ENCODE measurements at regions not wholly inside any gene's neighbourhood (a gene's known extent, or its start where the extent isn't known, plus 50 kb on each side); places are given as distances from the start of the nearest gene placed in this dataset.

DNA sequence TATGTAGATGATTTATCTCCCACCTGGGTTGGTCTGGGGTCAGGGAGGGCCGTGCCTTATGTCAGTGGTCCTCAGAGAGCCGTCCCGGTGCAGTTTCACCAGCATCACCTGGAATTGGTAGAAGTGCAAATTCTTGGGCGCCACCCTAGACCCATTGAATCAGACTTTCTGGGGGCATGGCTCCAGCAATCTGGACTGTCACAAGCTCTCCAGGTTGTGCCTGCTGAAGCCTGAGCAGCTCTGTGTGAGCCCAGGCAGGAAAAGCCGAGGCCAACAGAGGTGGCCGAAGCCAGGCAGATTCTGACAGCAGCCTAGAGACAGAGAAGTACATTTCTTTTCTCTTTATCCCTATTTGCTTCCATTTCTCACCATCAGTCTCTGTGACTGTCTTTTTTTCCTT, 98.4 kb upstream of the SEC11C start:
- Histone ChIP-seq H3K27ac (ENCODE audit: low read depth, low read length) (no peak overlapping the region), H3K9ac (ENCODE audit: low read length) (no peak overlapping the region), H3K4me1 (ENCODE audit: control insufficient read depth in 1 of 2, insufficient read depth in 2 of 2, low read length in 2 of 2) (no peaks in the 10 kb centered on the region), H3K79me1 (ENCODE audit: low read length) (no peaks in the 10 kb centered on the region), H2BK12ac (ENCODE audit: low read length) (no peak overlapping the region), H2AK5ac (ENCODE audit: low read length) (no peak overlapping the region), H3K4me2 (ENCODE audit: low read length) (no peak overlapping the region), H3K36me3 (ENCODE audit: control insufficient read depth in 1 of 2, insufficient read depth in 2 of 2, low read length in 2 of 2) (no peaks in the 10 kb centered on the region), H4K8ac (ENCODE audit: low read depth, low read length) (no peak overlapping the region), H3K4ac (ENCODE audit: low read depth, low read length) (no peak overlapping the region), H2BK120ac (ENCODE audit: insufficient read depth, low read length, poor library complexity) (no peak overlapping the region), H2AFZ (ENCODE audit: insufficient read depth, low read length, poor library complexity) (no peak overlapping the region), H3K18ac (ENCODE audit: low read length) (no peak overlapping the region), H3K27me3 (ENCODE audit: insufficient read depth, low read length) (no peaks in the 10 kb centered on the region), H3K9me3 (ENCODE audit: insufficient read depth, low read depth, low read length) (no peaks in the 10 kb centered on the region), H3K4me3 (ENCODE audit: low read depth, low read length) (no peak overlapping the region), H3K23ac (ENCODE audit: low read length) (no peak overlapping the region), H3K79me2 (ENCODE audit: control insufficient read depth, insufficient read depth, low read length, poor library complexity) (no peaks in the 10 kb centered on the region), H4K91ac (ENCODE audit: low read depth, low read length) (no peak overlapping the region), H4K12ac (ENCODE audit: low read depth, low read length) (no peak overlapping the region), H3K14ac (ENCODE audit: low read length) (no peak overlapping the region), H2BK5ac (ENCODE audit: low read depth, low read length, poor library complexity) (no peak overlapping the region)
- no CpG with 5 or more reads among the region's 6 CpGs for WGBS (ENCODE audit: extremely low coverage, insufficient coverage, insufficient read length)
- DNase-seq, result no peak

DNA sequence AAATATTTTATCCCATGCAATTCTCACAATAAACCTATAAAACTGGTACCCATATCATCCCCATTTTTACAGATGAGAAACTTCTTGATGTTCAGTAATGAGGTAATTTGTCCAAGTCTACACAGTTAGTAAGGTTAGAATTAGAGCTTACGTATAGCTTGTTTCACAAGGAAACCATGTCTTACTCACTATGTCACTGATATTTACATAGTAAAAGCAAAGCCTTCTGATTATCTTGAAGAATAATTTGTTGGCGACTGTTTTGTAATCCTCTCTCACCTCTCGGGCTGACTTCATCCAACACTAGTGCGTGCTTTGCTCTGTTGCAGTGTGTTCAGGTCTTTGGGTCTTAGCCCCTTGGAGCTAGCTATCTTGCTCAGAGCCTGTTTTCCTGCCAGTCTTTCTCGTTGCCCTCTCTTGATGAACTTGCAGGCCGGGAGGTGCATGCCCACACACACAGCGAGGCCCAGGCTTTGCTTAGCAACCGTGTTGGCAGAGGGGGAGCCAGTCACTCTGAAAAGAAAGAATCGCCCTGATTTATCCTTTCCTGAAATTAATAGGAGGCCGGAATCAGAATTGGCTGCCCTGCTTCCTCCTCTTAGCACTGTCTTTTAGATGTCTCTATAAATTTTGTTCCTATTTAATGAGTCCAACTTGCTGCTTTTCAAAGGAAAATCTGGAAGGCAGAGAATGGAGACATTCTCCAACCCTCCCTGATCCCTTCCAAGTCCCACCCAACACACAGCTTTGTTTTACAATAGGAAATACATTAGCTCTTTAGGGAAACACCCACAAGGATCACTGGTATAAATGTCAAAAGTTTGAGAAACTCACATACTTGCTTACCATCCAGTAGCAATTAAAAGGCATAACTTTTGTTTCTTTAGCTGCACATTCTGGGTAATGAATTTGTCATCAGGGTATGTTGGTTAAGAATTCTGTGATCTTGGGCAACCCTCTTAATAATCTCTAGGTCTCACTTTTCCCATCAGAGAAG, 97.6 kb upstream of the SEC11C start:
- Histone ChIP-seq H3K79me2 (ENCODE audit: control insufficient read depth, insufficient read depth, low read length, poor library complexity) (no peaks in the 10 kb centered on the region), H3K18ac (ENCODE audit: low read length) (no peak overlapping the region)
- WGBS (ENCODE audit: extremely low coverage, insufficient coverage, insufficient read length), result no CpG with 5 or more reads among the region's 10 CpGs

DNA sequence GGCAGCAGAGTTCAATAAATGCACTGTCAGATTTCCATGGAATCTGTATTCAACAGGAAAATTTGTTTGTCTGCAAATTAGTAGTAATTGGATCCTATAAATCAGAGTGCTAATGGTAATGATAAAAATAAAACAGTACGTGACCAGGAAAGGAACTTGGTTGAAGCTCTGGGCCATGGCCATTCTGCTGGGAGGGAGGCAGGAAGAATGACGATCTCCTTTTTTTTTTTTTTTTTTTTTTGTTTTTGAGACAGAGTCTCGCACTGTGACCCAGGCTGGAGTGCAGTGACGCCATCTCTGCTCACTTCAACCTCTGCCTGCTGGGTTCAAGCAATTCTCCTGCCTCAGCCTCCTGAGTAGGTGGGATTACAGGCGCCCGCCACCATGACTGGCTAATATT, 94.8 kb upstream of the SEC11C start:
- H3K4me2 ChIP-seq (ENCODE audit: low read length), result no peak overlapping the region
- H3K27ac ChIP-seq (ENCODE audit: low read depth, low read length), result no peak overlapping the region
- no peak for DNase-seq
- H3K4me3 ChIP-seq (ENCODE audit: low read depth, low read length), result no peak overlapping the region
- H3K4ac ChIP-seq (ENCODE audit: low read depth, low read length), result no peak overlapping the region
- no peaks in the 10 kb centered on the region for H3K4me1 ChIP-seq (ENCODE audit: control insufficient read depth in 1 of 2, insufficient read depth in 2 of 2, low read length in 2 of 2)
- no peaks in the 10 kb centered on the region for H3K79me1 ChIP-seq (ENCODE audit: low read length)
- no peak overlapping the region for H2AK5ac ChIP-seq (ENCODE audit: low read length)
- no peak overlapping the region for H4K12ac ChIP-seq (ENCODE audit: low read depth, low read length)
- no peaks in the 10 kb centered on the region for H3K36me3 ChIP-seq (ENCODE audit: control insufficient read depth in 1 of 2, insufficient read depth in 2 of 2, low read length in 2 of 2)
- no peak overlapping the region for H3K9ac ChIP-seq (ENCODE audit: low read length)
- no peak overlapping the region for H3K18ac ChIP-seq (ENCODE audit: low read length)
- no peak overlapping the region for H4K8ac ChIP-seq (ENCODE audit: low read depth, low read length)
- H2BK120ac ChIP-seq (ENCODE audit: insufficient read depth, low read length, poor library complexity), result no peak overlapping the region
- H3K23ac ChIP-seq (ENCODE audit: low read length), result no peak overlapping the region
- WGBS (ENCODE audit: extremely low coverage, insufficient coverage, insufficient read length), result no CpG with 5 or more reads among the region's 6 CpGs
- H3K9me3 ChIP-seq (ENCODE audit: insufficient read depth, low read depth, low read length), result no peaks in the 10 kb centered on the region
- no peak overlapping the region for H3K14ac ChIP-seq (ENCODE audit: low read length)
- H2BK12ac ChIP-seq (ENCODE audit: low read length), result no peak overlapping the region
- H3K27me3 ChIP-seq (ENCODE audit: insufficient read depth, low read length), result no peaks in the 10 kb centered on the region
- no peak overlapping the region for H2BK5ac ChIP-seq (ENCODE audit: low read depth, low read length, poor library complexity)
- H2AFZ ChIP-seq (ENCODE audit: insufficient read depth, low read length, poor library complexity), result no peak overlapping the region
- no peak overlapping the region for H4K91ac ChIP-seq (ENCODE audit: low read depth, low read length)
- no peaks in the 10 kb centered on the region for H3K79me2 ChIP-seq (ENCODE audit: control insufficient read depth, insufficient read depth, low read length, poor library complexity)

More for the DNA sequence above, 97.6 kb upstream of the SEC11C start:
- no peaks in the 10 kb centered on the region for H3K4me1 ChIP-seq (ENCODE audit: control insufficient read depth in 1 of 2, insufficient read depth in 2 of 2, low read length in 2 of 2)
- no peak overlapping the region for H4K91ac ChIP-seq (ENCODE audit: low read depth, low read length)
- H3K9me3 ChIP-seq (ENCODE audit: insufficient read depth, low read depth, low read length), result no peaks in the 10 kb centered on the region
- no peak overlapping the region for H3K9ac ChIP-seq (ENCODE audit: low read length)
- no peaks in the 10 kb centered on the region for H3K36me3 ChIP-seq (ENCODE audit: control insufficient read depth in 1 of 2, insufficient read depth in 2 of 2, low read length in 2 of 2)
- no peak overlapping the region for H2AK5ac ChIP-seq (ENCODE audit: low read length)
- H4K8ac ChIP-seq (ENCODE audit: low read depth, low read length), result no peak overlapping the region
- no peak for DNase-seq
- H2BK12ac ChIP-seq (ENCODE audit: low read length), result no peak overlapping the region
- no peaks in the 10 kb centered on the region for H3K79me1 ChIP-seq (ENCODE audit: low read length)
- H3K23ac ChIP-seq (ENCODE audit: low read length), result no peak overlapping the region
- H2AFZ ChIP-seq (ENCODE audit: insufficient read depth, low read length, poor library complexity), result no peak overlapping the region
- no peak overlapping the region for H3K4me2 ChIP-seq (ENCODE audit: low read length)
- H3K27ac ChIP-seq (ENCODE audit: low read depth, low read length), result no peak overlapping the region
- no peaks in the 10 kb centered on the region for H3K27me3 ChIP-seq (ENCODE audit: insufficient read depth, low read length)
- H3K4ac ChIP-seq (ENCODE audit: low read depth, low read length), result no peak overlapping the region
- no peak overlapping the region for H2BK120ac ChIP-seq (ENCODE audit: insufficient read depth, low read length, poor library complexity)
- H3K4me3 ChIP-seq (ENCODE audit: low read depth, low read length), result no peak overlapping the region
- H2BK5ac ChIP-seq (ENCODE audit: low read depth, low read length, poor library complexity), result no peak overlapping the region
- H4K12ac ChIP-seq (ENCODE audit: low read depth, low read length), result no peak overlapping the region
- H3K14ac ChIP-seq (ENCODE audit: low read length), result no peak overlapping the region

DNA sequence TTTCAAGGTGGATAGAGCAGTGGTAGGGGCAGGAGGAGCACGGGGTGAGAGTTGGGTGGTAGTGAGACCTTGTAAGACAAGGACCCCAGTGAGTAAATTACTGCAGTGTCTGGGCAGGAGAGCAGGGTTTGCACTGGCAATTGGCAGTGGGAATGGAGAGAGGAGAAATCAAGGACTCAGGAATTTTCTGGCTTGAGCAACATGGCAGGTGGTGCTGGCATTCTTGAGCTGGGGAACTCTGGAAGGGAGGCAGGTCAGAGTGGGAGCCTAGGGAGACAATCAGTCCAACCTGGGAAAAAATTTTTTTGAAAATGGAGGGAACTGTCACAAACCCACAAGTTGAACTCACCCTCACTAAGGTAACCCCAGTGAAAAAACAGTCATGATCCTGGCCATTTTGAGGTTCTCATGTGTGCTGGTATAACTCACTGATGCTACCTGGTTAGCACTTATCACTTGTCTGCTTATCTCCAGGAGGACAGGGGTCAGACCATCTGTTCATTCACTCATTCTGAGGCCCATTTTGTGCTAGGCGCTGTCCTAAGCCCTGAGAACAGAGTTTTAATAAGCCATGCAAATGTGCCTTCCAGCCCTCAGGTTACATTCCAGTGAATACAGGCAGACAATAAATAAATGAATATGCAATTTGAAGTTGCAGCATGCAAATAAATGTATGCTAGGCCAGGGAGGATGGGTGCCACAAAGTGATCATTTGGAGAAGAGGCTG, 92.2 kb upstream of the SEC11C start:
- no peak overlapping the region for H3K9ac ChIP-seq (ENCODE audit: low read length)
- H3K23ac ChIP-seq (ENCODE audit: low read length), result no peak overlapping the region
- no CpG with 5 or more reads among the region's 2 CpGs for WGBS (ENCODE audit: extremely low coverage, insufficient coverage, insufficient read length)
- no peak overlapping the region for H3K4me2 ChIP-seq (ENCODE audit: low read length)
- no peaks in the 10 kb centered on the region for H3K27me3 ChIP-seq (ENCODE audit: insufficient read depth, low read length)
- H3K4ac ChIP-seq (ENCODE audit: low read depth, low read length), result no peak overlapping the region
- H4K91ac ChIP-seq (ENCODE audit: low read depth, low read length), result no peak overlapping the region
- no peak overlapping the region for H3K18ac ChIP-seq (ENCODE audit: low read length)
- H2AK5ac ChIP-seq (ENCODE audit: low read length), result no peak overlapping the region
- no peaks in the 10 kb centered on the region for H3K36me3 ChIP-seq (ENCODE audit: control insufficient read depth in 1 of 2, insufficient read depth in 2 of 2, low read length in 2 of 2)
- H3K79me2 ChIP-seq (ENCODE audit: control insufficient read depth, insufficient read depth, low read length, poor library complexity), result no peaks in the 10 kb centered on the region
- no peaks in the 10 kb centered on the region for H3K9me3 ChIP-seq (ENCODE audit: insufficient read depth, low read depth, low read length)
- no peak overlapping the region for H4K12ac ChIP-seq (ENCODE audit: low read depth, low read length)
- H3K79me1 ChIP-seq (ENCODE audit: low read length), result no peaks in the 10 kb centered on the region
- no peak overlapping the region for H2AFZ ChIP-seq (ENCODE audit: insufficient read depth, low read length, poor library complexity)
- no peak for DNase-seq
- no peak overlapping the region for H2BK120ac ChIP-seq (ENCODE audit: insufficient read depth, low read length, poor library complexity)
- no peak overlapping the region for H3K27ac ChIP-seq (ENCODE audit: low read depth, low read length)
- H2BK5ac ChIP-seq (ENCODE audit: low read depth, low read length, poor library complexity), result no peak overlapping the region
- H3K4me1 ChIP-seq (ENCODE audit: control insufficient read depth in 1 of 2, insufficient read depth in 2 of 2, low read length in 2 of 2), result no peaks in the 10 kb centered on the region
- H3K4me3 ChIP-seq (ENCODE audit: low read depth, low read length), result no peak overlapping the region
- H4K8ac ChIP-seq (ENCODE audit: low read depth, low read length), result no peak overlapping the region
- H3K14ac ChIP-seq (ENCODE audit: low read length), result no peak overlapping the region
- no peak overlapping the region for H2BK12ac ChIP-seq (ENCODE audit: low read length)
